Kidney epithelial cell (primary cell): ENCODE measurements at regions not wholly inside any gene's neighbourhood (a gene's known extent, or its start where the extent isn't known, plus 50 kb on each side); places are given as distances from the start of the nearest gene placed in this dataset.

Experiments used
- DNase-seq: peaks from one replicate; pipeline ENCODE4 v3.0.0-alpha.2; 2010; ENCODE audit warnings: low read depth
- H3K27me3 ChIP-seq: 2 replicates; pipeline ENCODE4 v1.6.0; 2011; ENCODE audit warnings: low read length; ENCODE audit not compliant: control insufficient read depth, insufficient read depth
- H3K36me3 ChIP-seq: 2 replicates; pipeline ENCODE4 v1.5.1; 2011; ENCODE audit warnings: low read length; ENCODE audit not compliant: control insufficient read depth, insufficient read depth
- H3K4me3 ChIP-seq: 2 replicates; pipeline ENCODE4 v1.5.1; 2011; ENCODE audit warnings: low read depth, mild to moderate bottlenecking, control low read depth, low read length
- CTCF ChIP-seq: IDR thresholded peaks from 2 replicates; pipeline ENCODE4 v1.5.1; 2011; ENCODE audit warnings: mild to moderate bottlenecking, moderate library complexity, low read length, control low read depth, inconsistent platforms; ENCODE audit not compliant: insufficient read depth, poor library complexity, severe bottlenecking

- Histone ChIP-seq H3K4me3 (no peak overlapping the region), H3K36me3 (no peaks in the 10 kb centered on the region), H3K27me3 (no peaks in the 10 kb centered on the region)
- DNase-seq, result no peak
- no peak for TF ChIP-seq CTCF
Measured at GRCh38 chr4:178696515-178696914, 1254.3 kb upstream of the AGA start.

- no peaks in the 10 kb centered on the region for H3K36me3 ChIP-seq
- no peaks in the 10 kb centered on the region for H3K27me3 ChIP-seq
- DNase-seq, result no peak
- no peak for TF ChIP-seq CTCF
- H3K4me3 ChIP-seq, result no peak overlapping the region
Measured at GRCh38 chr4:178712486-178712885, 1270.2 kb upstream of the AGA start.

GRCh38 chr4:178738026-178738425 lies 1295.8 kb upstream of the AGA start:
- Histone ChIP-seq H3K27me3 (no peaks in the 10 kb centered on the region), H3K4me3 (no peak overlapping the region), H3K36me3 (no peaks in the 10 kb centered on the region)
- TF ChIP-seq CTCF, result no peak
- no peak for DNase-seq

GRCh38 chr4:178745203-178745602 lies 1303.0 kb upstream of the AGA start:
- TF ChIP-seq CTCF, result no peak
- no peak for DNase-seq
- H3K27me3 ChIP-seq, result no peaks in the 10 kb centered on the region
- H3K4me3 ChIP-seq, result no peak overlapping the region
- no peaks in the 10 kb centered on the region for H3K36me3 ChIP-seq

GRCh38 chr4:178752954-178753525 lies 1310.8 kb upstream of the AGA start:
- Histone ChIP-seq H3K4me3 (no peak overlapping the region), H3K36me3 (no peaks in the 10 kb centered on the region), H3K27me3 (no peaks in the 10 kb centered on the region)
- no peak for TF ChIP-seq CTCF
- no peak for DNase-seq

GRCh38 chr4:178778496-178778895 lies 1336.3 kb upstream of the AGA start:
- no peaks in the 10 kb centered on the region for H3K36me3 ChIP-seq
- DNase-seq, result no peak
- no peak overlapping the region for H3K4me3 ChIP-seq
- H3K27me3 ChIP-seq, result no peaks in the 10 kb centered on the region
- no peak for TF ChIP-seq CTCF
